ENCODE measurements at regions not wholly inside any gene's neighbourhood (a gene's known extent, or its start where the extent isn't known, plus 50 kb on each side); places are given as distances from the start of the nearest gene placed in this dataset.

DNA sequence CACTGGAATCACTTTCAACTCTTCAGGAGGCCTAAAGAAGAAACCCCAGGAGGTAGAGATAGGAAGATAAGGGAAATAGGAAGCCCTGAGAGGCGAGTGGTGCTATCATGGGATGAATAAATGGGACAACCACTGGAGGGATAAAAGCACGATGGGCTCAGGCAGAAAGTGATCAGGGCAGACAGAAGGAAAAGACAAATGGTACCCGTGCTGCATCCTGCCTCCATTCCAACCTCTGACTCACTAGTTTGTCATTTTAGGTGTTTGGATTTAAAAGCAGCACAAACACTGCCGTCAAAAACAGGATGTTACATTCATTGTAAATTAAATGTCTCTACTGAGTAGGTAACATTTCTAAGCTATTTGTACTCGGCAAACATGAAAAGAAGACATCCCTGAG, 314.3 kb upstream of the HTR2A start:
- TF ChIP-seq EZH2 (IDR thresholded peaks at IDR 0.05; ENCODE audit: insufficient read depth, poor library complexity, severe bottlenecking): no peak
- no peak for TF ChIP-seq EZH2phosphoT487 (IDR thresholded peaks at IDR 0.05; ENCODE audit: insufficient read depth, low read depth)
